Middle frontal gyrus (tissue), 1 donor: ENCODE measurements at regions not wholly inside any gene's neighbourhood (a gene's known extent, or its start where the extent isn't known, plus 50 kb on each side); places are given as distances from the start of the nearest gene placed in this dataset.
"Not testable (repeated sequence)": the region's sequence is repeated elsewhere in the genome, so short reads cannot be mapped to it uniquely, and the experiment has no call there.

Experiments used
- DNase-seq: peaks from one replicate; pipeline ENCODE4 v3.0.0-alpha.2; 2015; ENCODE audit warnings: low spot score; ENCODE audit errors: extremely low spot score

DNA sequence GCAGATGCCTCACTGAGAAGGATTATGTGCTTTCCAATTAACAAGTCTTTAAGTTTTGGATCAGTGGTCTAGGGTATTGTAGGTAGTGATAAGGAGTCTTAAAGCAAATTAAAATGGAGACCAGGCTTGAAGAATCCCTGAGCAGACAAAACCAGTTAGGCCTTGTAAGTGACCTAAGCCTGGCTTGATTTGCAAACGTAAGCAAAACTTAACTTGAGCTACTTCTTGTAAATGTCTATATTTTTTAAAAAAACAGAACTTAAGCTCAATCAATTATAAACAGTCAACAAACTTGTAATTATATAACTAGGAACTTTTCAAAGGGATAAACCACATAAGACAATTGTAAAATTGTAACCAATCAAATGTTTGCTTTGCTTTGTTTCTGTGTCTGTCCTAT is 72.7 kb upstream of the NALF2 start:
- no peak for DNase-seq

DNA sequence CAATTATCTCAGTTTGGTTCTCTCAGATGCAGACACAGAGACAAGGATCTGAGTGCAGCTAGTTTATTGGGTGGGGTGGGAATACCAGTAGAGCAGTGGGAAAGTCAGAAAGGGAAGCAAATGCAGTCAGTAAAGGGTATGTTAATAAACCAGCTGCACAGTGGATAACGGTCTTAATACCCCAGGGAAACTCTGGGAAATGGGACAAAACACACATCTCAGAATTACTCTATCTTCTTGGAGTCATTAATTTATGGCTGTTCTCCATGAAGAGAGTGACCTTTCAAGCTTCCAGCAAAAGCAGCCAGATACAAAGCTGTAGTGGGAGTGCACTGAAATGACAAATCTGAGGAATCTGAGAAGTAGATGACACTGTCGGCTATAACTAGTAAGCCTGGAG is 73.3 kb upstream of the NALF2 start:
- no peak for DNase-seq

DNA sequence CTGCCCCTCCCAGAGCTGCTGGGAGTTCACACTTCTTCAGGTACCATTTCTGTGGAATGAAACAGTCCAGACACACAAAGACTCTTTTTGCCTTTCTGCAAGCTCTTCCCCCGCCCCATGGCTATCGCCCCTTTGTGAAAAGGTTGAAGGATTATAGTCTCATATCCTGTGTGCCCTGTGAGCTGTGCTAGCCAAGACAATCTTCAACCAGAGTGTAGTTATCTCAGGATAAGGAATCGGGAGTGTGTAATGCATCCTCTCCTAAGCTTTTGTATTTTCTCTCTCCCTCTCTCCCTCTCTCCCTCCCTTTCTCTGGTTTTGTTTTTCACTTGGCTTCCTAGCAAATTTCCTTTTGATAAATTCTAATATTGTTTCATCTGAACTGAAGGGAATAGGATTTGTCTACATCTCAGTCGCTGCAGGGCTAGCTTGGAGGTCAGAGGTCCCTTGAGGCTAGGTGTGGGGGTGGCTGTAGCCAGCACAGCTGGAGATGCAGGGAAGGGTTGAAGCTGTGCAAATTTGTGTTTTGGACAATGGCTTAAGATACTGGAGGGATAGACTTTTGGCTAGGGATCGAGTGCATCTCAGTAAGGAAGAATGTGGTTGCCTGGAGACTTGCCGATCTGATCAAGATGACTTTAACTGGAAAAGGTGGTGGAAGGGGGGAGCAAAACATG is 74.6 kb upstream of the NALF2 start:
- DNase-seq, result no peak

DNA sequence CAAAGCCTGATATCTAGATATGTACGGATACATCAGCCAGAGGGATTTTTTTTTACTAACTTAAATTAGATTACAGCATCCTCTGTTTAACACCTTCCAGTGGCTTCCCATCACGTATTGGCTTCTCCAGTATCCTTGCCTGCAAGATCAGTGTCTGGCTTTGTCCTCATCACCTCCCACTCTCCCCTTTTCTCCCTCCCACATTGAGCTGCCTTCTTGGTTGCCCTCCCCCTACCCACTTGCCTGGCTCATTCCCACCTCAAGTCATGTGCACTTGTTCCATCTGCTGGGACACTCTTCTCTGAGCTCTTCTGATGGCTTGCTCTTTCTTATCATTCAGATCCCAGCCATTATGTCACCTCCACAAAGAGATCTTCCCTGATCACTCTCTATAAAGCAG is 75.9 kb upstream of the NALF2 start:
- no peak for DNase-seq

DNA sequence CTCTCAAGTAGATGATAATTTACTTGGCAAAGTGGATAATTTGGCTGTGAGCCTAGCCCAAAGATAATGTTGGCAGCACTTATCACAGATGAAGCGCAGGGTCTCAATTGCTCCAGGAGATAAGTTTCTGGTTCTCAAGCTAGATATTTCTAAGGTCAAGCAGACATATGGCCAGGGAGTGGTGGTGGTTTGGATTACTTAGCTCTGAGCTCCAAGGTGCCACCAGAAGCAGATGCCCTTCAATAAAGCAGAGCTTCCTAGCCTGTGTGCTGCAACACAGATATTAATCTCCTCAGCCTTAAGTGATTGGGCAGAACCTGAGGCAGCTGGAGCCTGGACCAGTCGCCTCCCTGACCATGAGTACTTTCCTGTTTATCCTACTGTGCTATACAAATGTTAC is 79.2 kb upstream of the NALF2 start:
- DNase-seq, result no peak

DNA sequence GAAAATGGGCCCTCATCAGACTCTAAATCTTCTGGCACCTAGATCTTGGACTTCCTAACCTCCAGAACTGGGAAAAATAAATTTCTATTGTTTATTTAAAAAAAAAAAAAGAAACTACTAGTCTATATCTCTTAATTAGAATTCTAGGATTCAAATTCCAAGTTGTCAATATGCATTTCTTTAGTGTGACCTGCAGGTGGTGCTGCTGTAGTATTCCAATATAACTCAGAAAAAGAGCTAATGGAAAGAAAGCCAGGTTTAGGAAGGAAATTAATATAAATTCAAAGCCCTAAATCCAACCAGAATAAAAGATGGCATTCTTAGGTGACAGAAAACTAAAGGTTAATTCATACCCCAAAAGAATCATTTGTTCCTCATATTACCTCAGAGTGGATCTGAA is 80.0 kb upstream of the NALF2 start:
- no peak for DNase-seq

DNA sequence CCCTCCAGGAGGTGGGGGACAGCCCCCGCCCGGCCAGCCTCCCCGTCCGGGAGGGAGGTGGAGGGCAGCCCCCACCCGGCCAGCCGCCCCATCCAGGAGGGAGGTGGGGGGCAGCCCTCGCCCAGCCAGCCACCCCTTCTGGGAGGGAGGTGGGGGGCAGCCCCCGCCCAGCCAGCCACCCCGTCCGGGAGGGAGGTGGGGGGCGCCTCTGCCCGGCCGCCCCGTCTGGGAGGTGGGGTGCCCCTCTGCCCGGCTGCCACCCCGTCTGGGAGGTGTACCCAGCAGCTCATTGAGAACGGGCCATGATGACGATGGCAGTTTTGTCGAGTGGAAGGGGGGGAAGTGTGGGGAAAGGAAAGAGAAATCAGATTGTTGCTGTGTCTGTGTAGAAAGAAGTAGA is 81.9 kb upstream of the NALF2 start:
- DNase-seq, result not testable (repeated sequence)

DNA sequence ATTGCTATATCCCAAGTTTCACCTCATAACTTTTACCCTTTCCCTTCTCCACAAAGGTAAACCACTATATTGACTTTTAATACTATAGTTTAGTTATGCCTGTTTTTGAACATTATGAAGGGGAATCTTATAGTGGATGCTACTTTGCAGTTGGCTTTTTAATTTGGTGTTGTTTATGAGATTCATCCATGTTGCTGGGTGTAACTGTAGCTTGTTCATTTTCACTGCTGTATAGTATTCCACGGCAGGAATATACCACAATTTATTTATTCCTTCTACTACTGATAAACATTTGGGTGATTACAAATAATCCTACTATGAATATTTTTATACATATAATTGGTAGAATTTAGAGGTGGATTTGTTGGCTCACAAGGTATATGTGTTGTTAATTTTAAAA is 88.4 kb upstream of the NALF2 start:
- DNase-seq, result no peak

DNA sequence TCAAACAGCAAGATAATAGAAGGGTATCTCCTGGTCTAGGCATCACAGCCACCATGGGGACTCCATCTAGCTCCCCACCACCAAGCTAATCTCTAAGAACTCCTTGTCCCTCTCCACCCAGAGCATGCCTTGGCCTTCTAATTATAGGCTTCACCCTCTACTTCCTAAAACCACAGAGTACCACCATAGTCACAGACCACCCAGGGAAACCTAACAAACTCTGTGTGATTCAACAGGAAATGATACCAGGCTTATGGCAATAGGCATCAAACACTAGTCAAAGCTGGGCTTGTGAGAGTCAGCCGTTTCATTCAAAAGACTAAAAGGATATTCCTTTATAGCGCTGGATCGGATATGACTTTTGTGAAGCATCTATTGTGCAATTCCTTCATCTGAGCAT is 91.5 kb upstream of the NALF2 start:
- no peak for DNase-seq

DNA sequence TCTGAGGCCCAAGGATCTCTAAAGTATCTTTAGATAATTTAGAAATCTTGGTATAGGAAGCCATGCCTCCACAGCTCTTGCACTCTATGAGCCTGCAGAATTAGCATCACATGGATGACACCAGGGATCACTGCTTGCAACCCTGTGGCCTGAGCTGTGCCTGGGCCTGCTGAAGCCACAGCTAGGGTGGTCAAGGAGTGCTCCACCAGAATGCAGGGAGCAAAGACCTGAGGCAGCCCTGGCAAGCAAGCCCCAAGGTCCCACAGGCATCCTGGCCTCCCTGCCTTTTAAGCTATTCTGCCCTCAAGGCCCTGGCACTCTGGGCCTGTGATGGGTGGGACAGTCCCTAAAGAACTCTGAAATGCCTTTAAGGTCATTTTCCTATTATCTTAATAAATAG is 105.2 kb upstream of the NALF2 start:
- no peak for DNase-seq

DNA sequence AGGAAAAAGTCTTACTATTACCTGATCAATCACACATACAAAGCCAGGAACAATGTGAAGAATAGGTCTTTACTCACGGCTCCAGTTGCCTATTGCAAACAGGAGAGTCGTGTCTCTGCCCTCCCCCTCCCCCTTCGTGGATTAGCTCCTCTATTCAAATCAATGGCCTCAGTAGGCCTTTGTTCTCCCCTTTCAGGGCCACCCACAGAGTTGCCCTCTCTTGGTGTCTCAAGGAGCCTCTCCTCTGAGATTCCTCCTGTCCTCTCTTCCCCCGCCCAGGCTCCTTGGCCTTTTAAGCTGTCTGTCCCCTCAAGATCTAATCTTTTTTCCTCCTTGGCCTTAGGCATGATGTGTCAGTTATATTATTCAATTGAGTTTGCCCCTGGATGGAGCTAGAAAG is 107.2 kb upstream of the NALF2 start:
- no peak for DNase-seq

DNA sequence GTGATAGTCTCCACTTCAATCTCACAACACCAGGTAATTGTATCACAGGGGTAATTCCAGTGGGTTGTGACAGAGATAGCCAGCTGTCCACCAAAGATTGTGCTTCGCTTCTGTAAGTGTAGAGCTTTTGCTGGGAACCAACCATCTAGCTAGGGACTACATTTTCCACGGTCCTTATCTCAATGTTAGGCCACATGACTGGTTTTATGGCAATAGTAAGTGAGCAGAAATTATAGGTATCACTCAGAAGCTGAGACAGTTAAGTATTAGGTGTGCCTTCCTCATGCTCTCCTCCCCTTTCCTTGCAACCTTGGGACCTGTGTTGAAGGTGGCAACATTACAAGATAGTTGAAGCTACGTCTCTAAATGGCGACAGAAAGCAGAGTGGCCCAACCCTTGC is 108.8 kb upstream of the NALF2 start:
- DNase-seq, result no peak

DNA sequence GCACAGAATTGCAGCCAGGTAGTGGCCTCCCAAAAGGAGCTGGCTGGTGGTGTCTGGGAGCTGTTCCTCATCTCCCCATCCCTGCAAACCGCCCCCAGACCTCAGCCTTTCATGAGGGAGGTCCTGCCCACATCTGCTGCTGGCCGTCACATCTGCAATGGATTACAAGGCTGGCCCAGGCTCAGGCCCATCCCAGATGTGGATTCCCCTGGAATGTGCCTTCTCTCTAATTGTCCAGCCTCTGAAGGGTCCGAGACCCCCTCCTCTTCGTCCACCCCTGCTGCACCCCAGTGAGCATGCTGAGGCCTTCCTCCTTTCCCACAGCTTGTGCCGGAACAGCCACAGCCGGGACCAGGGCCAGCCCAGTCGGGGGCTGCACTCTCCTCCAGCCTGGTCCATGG is 115.0 kb upstream of the NALF2 start:
- no peak for DNase-seq

DNA sequence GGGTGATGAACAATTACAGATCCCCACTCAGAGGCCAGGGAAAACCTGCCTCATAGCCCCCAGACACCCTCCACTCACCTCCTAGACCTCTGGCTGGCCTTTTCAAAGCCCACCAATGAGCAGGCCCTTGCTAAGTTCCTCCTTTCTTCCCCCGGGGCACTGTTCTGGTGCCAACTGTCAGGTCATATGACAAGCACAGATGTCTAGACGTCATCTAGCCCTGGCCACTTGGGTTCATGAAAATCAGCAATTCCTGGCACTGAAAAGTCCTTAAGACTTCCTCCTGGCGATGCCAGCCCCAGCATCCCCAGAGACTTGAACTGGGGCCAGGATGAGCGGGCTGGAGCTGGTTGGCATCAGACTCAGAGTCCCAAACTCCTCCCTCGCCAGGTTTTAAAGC is 115.6 kb upstream of the NALF2 start:
- DNase-seq, result no peak

DNA sequence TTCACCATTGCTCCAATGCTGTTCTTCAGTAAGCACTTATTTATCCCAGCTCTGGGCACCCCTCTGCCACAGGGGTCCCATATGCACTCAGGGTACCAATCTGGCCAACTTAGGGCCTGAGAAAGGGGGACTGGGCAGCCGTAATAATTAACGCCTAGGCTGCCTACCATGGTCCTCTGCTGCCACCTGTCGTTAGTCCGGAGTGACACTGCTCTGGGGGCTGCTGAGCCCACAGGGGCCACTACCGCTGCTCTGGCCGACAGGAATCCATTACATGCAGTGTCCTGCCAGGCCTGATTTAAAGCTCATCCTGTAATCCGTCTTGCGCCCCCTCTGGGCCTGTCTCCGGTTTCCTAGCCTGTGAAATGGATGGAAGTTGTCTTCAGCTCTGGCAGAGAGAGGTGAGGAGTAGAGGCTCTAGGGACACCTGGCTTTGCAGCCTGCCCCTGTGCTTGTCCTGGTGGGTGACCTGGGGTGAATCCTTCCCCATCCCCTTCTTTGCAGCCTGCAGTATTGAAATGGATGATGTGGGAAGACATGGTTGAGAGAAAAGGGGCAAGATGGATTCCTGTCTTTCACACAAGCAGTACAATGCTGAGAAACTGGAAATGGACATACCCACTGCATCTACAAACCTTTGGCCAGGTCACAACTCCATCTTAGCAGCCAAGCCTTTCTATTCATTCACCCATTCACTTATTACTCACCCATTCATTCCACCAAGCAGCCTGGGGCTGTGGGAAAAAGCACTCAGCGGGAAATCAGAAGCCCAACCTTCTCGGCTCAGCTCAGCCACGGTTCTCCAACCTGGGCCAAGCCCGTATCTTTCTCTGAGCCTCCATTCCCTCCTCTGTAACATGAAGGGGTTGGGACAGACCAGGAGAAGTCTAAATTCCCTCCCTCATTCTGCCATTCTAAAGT is 116.3 kb upstream of the NALF2 start:
- no peak for DNase-seq

DNA sequence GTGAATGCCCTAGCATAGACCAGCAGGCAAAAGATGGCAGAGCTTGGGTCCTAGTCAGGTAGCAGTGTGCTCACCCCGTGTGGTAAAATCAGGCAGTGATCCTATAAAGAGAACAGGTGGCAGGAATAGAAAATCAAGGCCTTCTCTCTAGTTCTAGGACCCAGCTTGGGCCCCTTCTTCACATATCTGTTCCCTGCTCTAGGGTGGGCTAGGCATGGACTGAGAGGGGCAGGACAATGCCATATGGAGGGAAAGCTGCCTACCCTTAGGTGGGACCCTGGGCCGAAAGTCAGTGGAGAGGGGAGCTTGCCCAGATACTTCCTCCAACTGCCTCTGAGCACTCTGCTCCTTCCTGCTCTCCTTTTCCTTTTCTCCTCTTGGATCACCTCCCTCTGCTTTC is 117.4 kb upstream of the NALF2 start:
- DNase-seq, result no peak

DNA sequence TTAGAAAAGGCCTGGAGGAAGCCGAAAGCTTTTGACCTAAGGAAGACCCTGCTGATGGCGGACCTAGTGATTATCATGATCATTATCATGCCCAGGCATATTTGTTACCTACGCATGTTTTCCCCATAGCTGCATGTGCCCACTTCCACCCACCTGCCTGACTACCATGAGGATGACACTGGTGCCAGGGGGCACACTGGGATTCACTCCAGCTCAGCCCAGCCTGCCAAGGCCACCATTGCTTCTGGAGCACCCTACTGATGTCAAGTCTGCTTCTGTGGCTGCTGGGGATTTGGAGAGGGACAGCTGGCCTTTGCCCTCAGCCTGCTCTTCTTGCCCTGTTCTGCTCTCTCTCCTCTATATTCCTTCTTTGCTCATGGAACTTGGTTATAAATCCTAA is 124.7 kb upstream of the NALF2 start:
- no peak for DNase-seq

DNA sequence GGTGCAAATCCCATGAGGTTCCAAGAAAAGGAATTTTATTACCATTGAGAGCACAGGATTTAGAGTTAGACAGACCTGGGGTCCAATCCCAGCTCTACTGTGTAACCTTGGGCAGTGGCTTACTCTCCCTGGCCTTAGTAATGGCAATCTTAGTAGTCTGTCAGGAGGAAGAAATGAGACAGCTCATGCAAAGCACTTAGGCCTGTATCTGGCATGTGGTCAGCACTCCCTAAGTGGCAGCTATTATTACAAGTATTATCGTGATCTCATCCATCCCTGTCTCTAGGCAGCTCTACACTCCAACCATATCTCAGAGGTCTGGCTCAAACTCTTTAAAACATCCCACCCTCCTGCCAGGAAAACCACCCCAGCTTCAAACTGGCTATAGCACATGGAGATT is 129.6 kb upstream of the NALF2 start:
- no peak for DNase-seq

DNA sequence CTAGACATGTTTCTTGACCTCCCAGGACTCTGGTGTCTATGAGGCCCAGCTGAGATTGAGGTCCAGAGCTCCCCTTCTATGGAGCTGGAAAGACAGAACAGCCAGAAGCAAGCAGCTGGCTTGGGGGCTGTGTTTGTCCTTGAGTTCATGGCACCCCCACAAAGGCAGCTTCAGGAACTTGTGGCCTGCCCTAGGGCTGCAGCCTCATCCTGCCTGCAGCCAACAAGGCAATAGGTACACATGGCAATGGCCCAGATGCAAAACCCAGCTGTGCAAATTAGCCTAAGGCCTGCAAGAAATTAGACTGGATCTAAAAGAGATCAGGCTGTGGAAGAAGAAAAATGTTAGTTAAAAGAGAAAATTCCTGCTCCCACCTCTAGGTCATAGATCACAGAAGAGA is 131.7 kb upstream of the NALF2 start:
- DNase-seq, result no peak

DNA sequence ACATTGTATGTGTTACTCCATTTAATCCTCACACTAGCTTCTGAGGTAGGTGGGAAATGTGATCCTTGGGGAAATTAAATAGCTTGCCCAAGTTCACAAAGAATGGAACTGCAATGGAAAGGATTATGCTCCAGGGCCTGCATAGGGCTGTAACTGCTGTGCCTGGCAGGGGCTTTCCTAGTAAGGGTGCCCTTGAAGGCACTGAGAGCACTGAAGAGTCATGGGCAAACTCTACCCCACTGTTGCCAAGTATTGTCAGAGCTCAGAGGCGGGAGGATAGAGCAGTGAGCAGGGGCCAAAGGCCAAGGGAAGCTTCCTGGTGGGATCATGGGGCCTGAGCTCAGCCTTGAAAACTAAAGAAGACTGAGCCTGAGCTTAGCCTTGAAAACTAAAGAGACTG is 133.0 kb upstream of the NALF2 start:
- no peak for DNase-seq

DNA sequence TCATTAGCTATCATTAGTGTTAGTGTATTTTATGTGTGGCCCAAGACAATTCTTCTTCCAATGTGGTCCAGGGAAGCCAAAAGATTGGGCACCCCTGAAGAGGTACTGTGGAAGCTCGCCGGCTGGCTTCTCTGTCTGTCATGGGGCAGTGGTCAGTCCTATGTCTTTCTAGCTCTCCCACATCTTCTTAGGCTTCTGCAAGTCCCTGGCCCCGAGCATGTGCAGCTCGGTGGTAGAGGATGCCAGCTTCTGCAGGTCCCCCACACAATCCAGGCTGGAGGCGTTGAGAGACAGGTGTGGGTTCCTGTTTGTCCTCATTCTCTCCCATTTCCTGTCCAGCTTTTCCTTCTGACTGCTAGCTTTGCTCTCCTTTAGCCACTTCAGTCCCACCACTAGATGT is 134.1 kb upstream of the NALF2 start:
- no peak for DNase-seq

DNA sequence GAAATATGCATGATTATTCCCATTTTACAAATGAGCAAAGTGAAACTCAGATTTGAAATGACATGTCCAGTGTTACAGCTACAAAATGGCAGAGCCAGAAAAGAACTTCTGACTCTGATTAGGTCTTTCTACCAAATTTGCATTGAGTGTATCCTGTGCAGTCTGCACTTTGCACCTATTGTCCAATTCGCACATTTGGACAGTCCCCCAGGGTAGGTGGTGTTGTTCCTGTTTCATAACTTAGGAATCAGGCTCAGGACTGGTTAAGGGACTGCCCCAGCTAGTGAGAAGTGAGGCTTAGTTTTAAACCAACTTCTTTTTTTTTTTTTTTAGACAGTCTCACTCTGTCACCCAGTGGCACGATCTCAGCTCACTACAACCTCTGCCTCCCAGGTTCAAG is 137.9 kb upstream of the NALF2 start:
- DNase-seq, result no peak

DNA sequence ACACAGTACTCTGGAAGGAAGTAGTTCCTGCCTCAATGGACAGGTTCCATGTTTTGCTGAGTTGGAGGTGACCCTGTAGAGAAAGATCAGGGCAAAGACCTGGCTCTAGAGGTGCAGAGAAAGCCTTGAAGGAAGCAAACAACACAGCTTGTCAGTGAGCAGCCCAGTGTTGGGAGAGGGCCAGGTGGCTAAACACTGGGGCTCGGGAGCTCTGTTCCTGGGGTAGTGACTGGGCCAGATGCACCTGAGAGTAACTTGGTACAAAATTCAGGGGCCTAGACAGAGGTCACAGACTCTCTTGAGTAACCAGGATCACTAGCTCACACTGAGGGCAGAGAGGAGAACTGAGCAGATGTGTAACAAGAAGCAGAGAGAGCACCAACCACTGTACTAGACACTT is 138.4 kb upstream of the NALF2 start:
- DNase-seq, result no peak
